ENCODE measurements at regions not wholly inside any gene's neighbourhood (a gene's known extent, or its start where the extent isn't known, plus 50 kb on each side); places are given as distances from the start of the nearest gene placed in this dataset.

DNA sequence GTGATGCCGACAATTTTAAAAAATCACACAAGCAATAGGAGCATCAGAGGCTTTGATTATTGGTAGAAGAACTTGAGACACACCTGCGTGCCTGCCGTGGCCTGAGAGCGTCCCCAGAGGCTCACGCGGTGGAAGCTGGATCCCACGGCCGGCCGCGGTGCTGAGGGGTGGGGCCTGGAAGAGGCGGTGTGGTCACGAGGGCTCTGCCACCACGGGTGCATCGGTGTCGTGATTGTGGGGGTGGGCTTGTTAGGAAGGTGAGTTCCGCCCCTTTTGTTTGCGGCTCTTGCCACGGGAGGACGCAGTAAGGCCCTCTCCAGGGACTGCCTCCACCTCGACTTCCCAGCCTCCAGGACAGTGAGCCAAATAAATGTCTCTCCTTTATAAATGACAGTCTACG is 77.2 kb upstream of the ADRA2C start:
- no peak for DNase-seq (ENCODE audit: low spot score, unreplicated experiment)
- H3K27me3 Mint-ChIP-seq: peaks cover 15% of the 10 kb centered on the region
- TF ChIP-seq, protein P1, sequence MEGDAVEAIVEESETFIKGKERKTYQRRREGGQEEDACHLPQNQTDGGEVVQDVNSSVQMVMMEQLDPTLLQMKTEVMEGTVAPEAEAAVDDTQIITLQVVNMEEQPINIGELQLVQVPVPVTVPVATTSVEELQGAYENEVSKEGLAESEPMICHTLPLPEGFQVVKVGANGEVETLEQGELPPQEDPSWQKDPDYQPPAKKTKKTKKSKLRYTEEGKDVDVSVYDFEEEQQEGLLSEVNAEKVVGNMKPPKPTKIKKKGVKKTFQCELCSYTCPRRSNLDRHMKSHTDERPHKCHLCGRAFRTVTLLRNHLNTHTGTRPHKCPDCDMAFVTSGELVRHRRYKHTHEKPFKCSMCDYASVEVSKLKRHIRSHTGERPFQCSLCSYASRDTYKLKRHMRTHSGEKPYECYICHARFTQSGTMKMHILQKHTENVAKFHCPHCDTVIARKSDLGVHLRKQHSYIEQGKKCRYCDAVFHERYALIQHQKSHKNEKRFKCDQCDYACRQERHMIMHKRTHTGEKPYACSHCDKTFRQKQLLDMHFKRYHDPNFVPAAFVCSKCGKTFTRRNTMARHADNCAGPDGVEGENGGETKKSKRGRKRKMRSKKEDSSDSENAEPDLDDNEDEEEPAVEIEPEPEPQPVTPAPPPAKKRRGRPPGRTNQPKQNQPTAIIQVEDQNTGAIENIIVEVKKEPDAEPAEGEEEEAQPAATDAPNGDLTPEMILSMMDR (IDR thresholded peaks at IDR 0.05; ENCODE audit: unreplicated experiment): no peak

DNA sequence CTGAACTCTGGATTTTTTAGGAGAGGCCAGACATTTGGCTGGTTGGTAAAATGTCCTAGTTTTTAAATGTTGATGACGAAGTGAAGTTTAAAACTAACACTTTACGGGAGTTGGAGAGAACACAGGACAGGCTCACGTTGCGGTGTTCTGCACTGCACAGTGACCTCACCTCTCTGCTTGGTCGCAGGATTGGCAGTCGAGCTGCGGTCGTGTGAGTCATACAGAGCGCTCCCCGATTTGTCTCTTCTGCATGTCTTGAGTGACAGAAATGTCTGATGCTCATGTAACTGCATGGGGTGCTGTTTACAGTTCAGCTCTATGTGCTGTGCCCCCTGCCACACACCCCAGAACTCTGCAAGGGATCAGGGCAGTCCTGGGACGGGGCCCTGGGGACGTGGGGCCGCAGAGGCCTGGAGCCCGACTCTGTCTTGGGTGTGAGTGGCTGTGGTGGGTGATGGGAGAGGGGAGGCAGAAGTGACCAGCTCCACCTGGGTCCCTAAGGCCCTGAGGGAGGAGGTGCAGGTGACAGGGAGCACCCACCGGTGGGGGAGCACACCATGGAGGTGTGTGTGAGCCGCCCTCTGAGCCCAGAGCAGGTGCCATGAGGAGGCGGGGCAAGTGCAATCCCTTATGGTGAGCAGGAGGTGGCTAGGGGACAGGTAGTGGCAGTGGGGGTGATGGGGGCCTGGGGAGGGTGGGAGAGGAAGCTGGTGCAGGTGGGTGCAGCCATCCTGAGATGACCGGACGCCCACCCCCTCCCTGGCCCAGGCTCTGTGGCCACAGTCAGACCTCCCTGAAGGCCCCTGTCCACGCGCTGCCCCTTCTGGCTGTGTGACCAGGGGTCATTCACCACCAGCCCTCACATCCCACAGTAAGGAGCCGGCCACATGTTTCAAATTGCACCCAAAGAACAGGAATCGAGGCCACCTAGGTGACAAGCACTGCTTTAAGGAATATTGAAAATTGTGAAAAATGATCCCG is 77.9 kb upstream of the ADRA2C start:
- Mint-ChIP-seq H3K9me3 (ENCODE audit: low read depth) (no peaks in the 10 kb centered on the region), H3K4me3 (ENCODE audit: low read depth) (no peak overlapping the region), H3K27ac (no peak overlapping the region)

More for the DNA sequence above, 77.2 kb upstream of the ADRA2C start:
- Mint-ChIP-seq H3K4me3 (ENCODE audit: low read depth) (no peak overlapping the region), H3K27ac (no peak overlapping the region), H3K36me3 (ENCODE audit: insufficient read depth) (no peaks in the 10 kb centered on the region), H3K9me3 (ENCODE audit: low read depth) (no peaks in the 10 kb centered on the region), H3K4me1 (ENCODE audit: low read depth) (no peaks in the 10 kb centered on the region)

DNA sequence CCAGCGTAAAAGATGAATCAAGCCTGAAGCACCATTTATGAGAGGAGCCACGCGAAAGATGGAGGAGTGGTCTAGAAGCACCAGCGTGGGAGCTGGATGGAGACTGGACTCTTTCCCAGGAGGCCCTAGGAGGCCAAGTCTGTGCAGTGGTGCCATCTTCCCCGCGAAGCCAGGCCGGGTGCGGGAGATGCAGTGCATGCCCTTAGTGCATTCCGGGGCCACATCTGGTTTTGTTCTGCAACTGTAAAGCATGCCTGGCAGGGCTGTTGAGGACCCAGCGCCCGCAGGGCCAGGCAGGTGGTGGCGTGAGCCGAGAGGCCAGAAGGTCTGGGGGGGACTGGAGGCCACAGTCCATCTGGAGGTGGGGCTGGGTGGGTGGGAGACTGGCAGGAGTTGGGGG is 78.6 kb upstream of the ADRA2C start:
- Mint-ChIP-seq H3K27me3 (peaks cover 11% of the 10 kb centered on the region), H3K36me3 (ENCODE audit: insufficient read depth) (no peaks in the 10 kb centered on the region), H3K27ac (no peak overlapping the region), H3K9me3 (ENCODE audit: low read depth) (no peaks in the 10 kb centered on the region), H3K4me1 (ENCODE audit: low read depth) (no peaks in the 10 kb centered on the region), H3K4me3 (ENCODE audit: low read depth) (no peak overlapping the region)
- TF ChIP-seq, protein P1 (IDR thresholded peaks at IDR 0.05; ENCODE audit: unreplicated experiment): no peak
- no peak for DNase-seq (ENCODE audit: low spot score, unreplicated experiment)

More for the DNA sequence above, 77.9 kb upstream of the ADRA2C start:
- H3K36me3 Mint-ChIP-seq (ENCODE audit: insufficient read depth): no peaks in the 10 kb centered on the region
- TF ChIP-seq, protein P1 (IDR thresholded peaks at IDR 0.05; ENCODE audit: unreplicated experiment): no peak
- peaks cover 14% of the 10 kb centered on the region for H3K27me3 Mint-ChIP-seq
- H3K4me1 Mint-ChIP-seq (ENCODE audit: low read depth): no peaks in the 10 kb centered on the region
- DNase-seq (ENCODE audit: low spot score, unreplicated experiment): no peak

DNA sequence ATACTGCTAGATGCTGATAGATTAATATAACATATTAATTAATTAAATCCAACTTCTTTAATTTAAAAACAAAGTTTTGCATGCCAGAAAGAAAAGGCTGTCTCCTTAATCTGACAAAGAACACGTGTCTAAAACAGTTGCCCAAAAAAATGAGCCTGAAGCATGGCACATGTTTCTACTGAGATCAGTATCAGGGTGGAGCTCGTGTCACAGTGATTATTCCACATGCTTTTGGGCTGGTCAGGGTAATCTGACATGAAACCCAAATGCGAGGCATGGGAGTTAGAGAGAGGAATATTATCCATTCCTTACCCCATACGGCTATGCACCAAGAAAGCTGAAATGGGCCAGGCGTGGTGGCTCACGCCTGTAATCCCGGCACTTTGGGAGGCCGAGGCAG is 79.4 kb upstream of the ADRA2C start:
- TF ChIP-seq, protein P1 (IDR thresholded peaks at IDR 0.05; ENCODE audit: unreplicated experiment): no peak
- peaks cover 12% of the 10 kb centered on the region for H3K27me3 Mint-ChIP-seq
- H3K36me3 Mint-ChIP-seq (ENCODE audit: insufficient read depth): no peaks in the 10 kb centered on the region
- H3K27ac Mint-ChIP-seq: no peak overlapping the region
- no peak overlapping the region for H3K4me3 Mint-ChIP-seq (ENCODE audit: low read depth)
- no peaks in the 10 kb centered on the region for H3K9me3 Mint-ChIP-seq (ENCODE audit: low read depth)
- no peak for DNase-seq (ENCODE audit: low spot score, unreplicated experiment)
- no peaks in the 10 kb centered on the region for H3K4me1 Mint-ChIP-seq (ENCODE audit: low read depth)

DNA sequence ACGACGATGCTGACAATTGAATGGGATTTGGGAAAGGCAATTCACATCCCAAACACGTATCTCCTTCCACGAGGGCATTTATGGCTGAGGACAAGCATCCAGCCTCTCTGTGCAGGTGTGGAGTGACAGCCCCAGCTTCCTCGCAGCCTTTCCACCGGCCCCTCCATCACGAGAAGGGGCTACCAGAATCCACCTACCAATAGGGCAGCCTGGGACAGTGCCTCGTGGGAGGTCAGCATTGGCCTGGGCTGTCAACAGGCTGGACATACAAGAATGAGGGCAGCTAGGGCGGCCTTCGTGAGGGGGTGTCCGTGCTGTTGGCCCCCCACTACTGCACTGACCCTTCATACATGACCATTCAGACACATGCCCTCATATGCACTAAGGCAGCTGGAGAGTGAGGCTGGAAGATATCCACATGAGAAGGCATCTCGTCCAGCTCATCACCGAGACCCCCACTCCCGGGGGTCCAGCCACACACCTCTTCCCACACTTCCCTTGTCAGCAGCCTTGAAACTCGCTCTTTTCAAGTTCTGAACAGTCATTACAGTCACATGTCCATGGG is 81.0 kb upstream of the ADRA2C start:
- Mint-ChIP-seq H3K9me3 (ENCODE audit: low read depth) (no peaks in the 10 kb centered on the region), H3K27me3 (peaks cover 20% of the 10 kb centered on the region), H3K27ac (no peak overlapping the region), H3K4me3 (ENCODE audit: low read depth) (no peak overlapping the region), H3K36me3 (ENCODE audit: insufficient read depth) (no peaks in the 10 kb centered on the region), H3K4me1 (ENCODE audit: low read depth) (no peaks in the 10 kb centered on the region)
- TF ChIP-seq, protein P1 (IDR thresholded peaks at IDR 0.05; ENCODE audit: unreplicated experiment): no peak
- DNase-seq (ENCODE audit: low spot score, unreplicated experiment): no peak

Measured in progenitor cell of endocrine pancreas (in vitro differentiated cells).